CD4-positive, CD25-positive, alpha-beta regulatory T cell (primary cell): ENCODE measurements at regions not wholly inside any gene's neighbourhood (a gene's known extent, or its start where the extent isn't known, plus 50 kb on each side); places are given as distances from the start of the nearest gene placed in this dataset.
A peak's percentile ranks its signal among the peaks of the same experiment; 100 is the strongest.
"Not testable (repeated sequence)": the region's sequence is repeated elsewhere in the genome, so short reads cannot be mapped to it uniquely, and the experiment has no call there.

Experiments used
- ATAC-seq, 2 donors: fragments of 150-1000 bp; cut with Tn5 transposase; one replicate each; pipeline ENCODE4 v1.10.0; 2021; ENCODE audit warnings: low read depth in 2 of 2, moderate number of reproducible peaks in 2 of 2, moderate library complexity in 1 of 2
- DNase-seq, 3 donors: peaks; one replicate each; pipeline versions ENCODE4 v3.0.0 to v3.0.0-alpha.2; 2012 to 2022; ENCODE audit warnings: mixed read lengths in 1 of 3
- H3K27ac ChIP-seq: one replicate; pipeline ENCODE4 v1.7.0; 2013; ENCODE audit warnings: mild to moderate bottlenecking, low read length; ENCODE audit not compliant: insufficient read depth, poor library complexity, severe bottlenecking
- H3K27me3 ChIP-seq: one replicate; pipeline ENCODE4 v1.7.0; 2013; ENCODE audit warnings: low read length; ENCODE audit not compliant: control insufficient read depth, insufficient read depth
- H3K36me3 ChIP-seq: one replicate; pipeline ENCODE4 v1.7.0; 2013; ENCODE audit warnings: mild to moderate bottlenecking, low read length, moderate library complexity; ENCODE audit not compliant: control insufficient read depth, insufficient read depth
- H3K4me1 ChIP-seq: 2 replicates; pipeline ENCODE4 v1.7.0; 2013; ENCODE audit warnings: mild to moderate bottlenecking, low read length; ENCODE audit not compliant: insufficient read depth, control insufficient read depth, poor library complexity, severe bottlenecking
- H3K4me3 ChIP-seq: one replicate; pipeline ENCODE4 v1.7.0; 2013; ENCODE audit warnings: low read depth, mild to moderate bottlenecking, low read length, moderate library complexity
- H3K9me3 ChIP-seq, 2 experiments: 1 replicate in 1 of 2; 2 replicates in 1 of 2; pipeline ENCODE4 v1.7.0; 2013; ENCODE audit warnings: low read length in 2 of 2, mild to moderate bottlenecking in 1 of 2, moderate library complexity in 1 of 2; ENCODE audit not compliant: control insufficient read depth in 2 of 2
- H3K27ac Mint-ChIP-seq, 3 donors: one replicate each; pipeline ENCODE4 v1.8.0; 2020 to 2022; ENCODE audit warnings: mild to moderate bottlenecking in 3 of 3, mixed read lengths in 3 of 3, moderate library complexity in 2 of 3
- H3K27me3 Mint-ChIP-seq: one replicate; pipeline ENCODE4 v1.8.0; 2022; ENCODE audit warnings: mild to moderate bottlenecking, mixed read lengths
- H3K36me3 Mint-ChIP-seq: one replicate; pipeline ENCODE4 v1.8.0; 2020; ENCODE audit warnings: mixed read lengths
- H3K4me1 Mint-ChIP-seq, 4 donors: one replicate each; pipeline ENCODE4 v1.8.0; 2020 to 2022; ENCODE audit warnings: mixed read lengths in 4 of 4, mild to moderate bottlenecking in 1 of 4
- H3K4me3 Mint-ChIP-seq, 4 donors: one replicate each; pipeline ENCODE4 v1.8.0; 2020 to 2022; ENCODE audit warnings: mild to moderate bottlenecking in 4 of 4, mixed read lengths in 4 of 4, moderate library complexity in 3 of 4
- H3K9me3 Mint-ChIP-seq, 7 donors: one replicate each; pipeline ENCODE4 v1.8.0; 2020 to 2022; ENCODE audit warnings: mixed read lengths in 7 of 7, mild to moderate bottlenecking in 3 of 7, moderate library complexity in 2 of 7

DNA sequence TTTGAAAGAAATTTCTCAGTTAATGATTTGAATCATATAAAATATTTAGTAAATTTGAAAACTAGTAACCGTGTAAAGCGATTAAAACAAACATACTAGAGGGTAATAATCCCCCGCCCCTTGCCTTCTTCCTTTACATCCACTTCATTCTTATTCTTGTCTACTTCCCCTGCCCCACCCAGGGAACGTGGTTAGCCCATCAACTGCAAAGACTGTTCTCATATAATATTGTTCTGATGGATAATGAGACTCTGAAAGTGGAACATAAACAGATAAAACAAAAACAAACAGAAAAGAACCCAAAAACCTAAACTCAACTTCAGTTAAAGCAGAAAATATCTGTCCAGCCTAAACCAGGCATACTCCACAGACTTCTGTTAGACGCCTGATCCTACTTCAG, 108.1 kb upstream of the GTF2H2C_2 start:
- H3K27ac ChIP-seq, H3K9me3 ChIP-seq, H3K4me1 ChIP-seq, H3K9me3 Mint-ChIP-seq, H3K4me3 ChIP-seq, H3K36me3 Mint-ChIP-seq, H3K27me3 ChIP-seq, H3K4me1 Mint-ChIP-seq, ATAC-seq, H3K27me3 Mint-ChIP-seq, H3K36me3 ChIP-seq: not testable (repeated sequence)
- Mint-ChIP-seq H3K27ac (peak overlapping the region in 1 of 3 donors; percentile 48), H3K4me3 (peak overlapping the region in 2 of 4 donors; percentile 2 to 31)
- peak in 1 of 3 donors; percentile 35 for DNase-seq
